HEK293 (cell line): ENCODE measurements at regions not wholly inside any gene's neighbourhood (a gene's known extent, or its start where the extent isn't known, plus 50 kb on each side); places are given as distances from the start of the nearest gene placed in this dataset.
A peak's percentile ranks its signal among the peaks of the same experiment; 100 is the strongest.

Experiments used
- EGR2 ChIP-seq: fragments of 450-650 bp; formaldehyde crosslinking; IDR thresholded peaks from 2 replicates; pipeline ENCODE4 v1.5.1; 2016; ENCODE audit warnings: low read depth, missing biosample characterization, missing genetic modification characterization
- GFI1B ChIP-seq: fragments of 450-650 bp; formaldehyde crosslinking; IDR thresholded peaks from 2 replicates; pipeline ENCODE4 v1.5.1; 2016; ENCODE audit warnings: missing biosample characterization, missing genetic modification characterization
- GLIS1 ChIP-seq: fragments of 450-650 bp; formaldehyde crosslinking; IDR thresholded peaks from 2 replicates; pipeline ENCODE4 v1.5.1; 2016; ENCODE audit warnings: missing biosample characterization, missing genetic modification characterization
- GLIS2 ChIP-seq: fragments of 450-650 bp; formaldehyde crosslinking; IDR thresholded peaks from 2 replicates; pipeline ENCODE4 v1.5.1; 2016; ENCODE audit warnings: missing biosample characterization, missing genetic modification characterization
- KLF8 ChIP-seq: fragments of 450-650 bp; formaldehyde crosslinking; IDR thresholded peaks from 2 replicates; pipeline ENCODE4 v1.5.1; 2016; ENCODE audit warnings: missing biosample characterization, missing genetic modification characterization
- MEIS1 ChIP-seq: sonication (generic); formaldehyde crosslinking; IDR thresholded peaks from 2 replicates; pipeline ENCODE4 v1.8.1; 2022; ENCODE audit warnings: missing genetic modification reagents, mild to moderate bottlenecking, borderline replicate concordance
- MYNN ChIP-seq: fragments of 450-650 bp; formaldehyde crosslinking; IDR thresholded peaks from 2 replicates; pipeline ENCODE4 v1.5.1; 2016; ENCODE audit warnings: missing biosample characterization, missing genetic modification characterization, borderline replicate concordance
- SETDB1 ChIP-seq: IDR thresholded peaks from one replicate; pipeline ENCODE4 v1.6.1; 2017; ENCODE audit warnings: mild to moderate bottlenecking, low read length, moderate library complexity, mixed read lengths; ENCODE audit not compliant: insufficient read length
- SP2 ChIP-seq: fragments of 450-650 bp; formaldehyde crosslinking; IDR thresholded peaks from 2 replicates; pipeline ENCODE4 v1.5.1; 2016; ENCODE audit warnings: missing biosample characterization, missing genetic modification characterization
- SP3 ChIP-seq: fragments of 450-650 bp; formaldehyde crosslinking; IDR thresholded peaks from 2 replicates; pipeline ENCODE4 v1.5.1; 2016; ENCODE audit warnings: missing biosample characterization, missing genetic modification characterization
- WT1 ChIP-seq: fragments of 450-650 bp; formaldehyde crosslinking; IDR thresholded peaks from 2 replicates; pipeline ENCODE4 v1.5.1; 2016; ENCODE audit warnings: missing biosample characterization, missing genetic modification characterization
- ZBTB8A ChIP-seq: fragments of 450-650 bp; formaldehyde crosslinking; IDR thresholded peaks from 2 replicates; pipeline ENCODE4 v1.5.1; 2016; ENCODE audit warnings: missing biosample characterization, missing genetic modification characterization
- ZFHX2 ChIP-seq: fragments of 450-650 bp; formaldehyde crosslinking; conservative IDR thresholded peaks from 2 replicates; pipeline ENCODE4 v1.5.1; 2016; ENCODE audit warnings: missing biosample characterization, missing genetic modification characterization
- ZIC2 ChIP-seq: fragments of 450-650 bp; formaldehyde crosslinking; IDR thresholded peaks from 2 replicates; pipeline ENCODE4 v1.5.1; 2016; ENCODE audit warnings: missing biosample characterization, missing genetic modification characterization
- ZNF133 ChIP-seq: fragments of 450-650 bp; formaldehyde crosslinking; IDR thresholded peaks from 2 replicates; pipeline ENCODE4 v1.5.1; 2016; ENCODE audit warnings: missing biosample characterization, missing genetic modification characterization
- ZNF184 ChIP-seq: fragments of 450-650 bp; IDR thresholded peaks from 2 replicates; pipeline ENCODE4 v1.5.1; 2018; ENCODE audit warnings: missing biosample characterization, mild to moderate bottlenecking, missing genetic modification characterization
- ZNF211 ChIP-seq: fragments of 450-650 bp; formaldehyde crosslinking; IDR thresholded peaks from 2 replicates; pipeline ENCODE4 v1.5.1; 2016; ENCODE audit warnings: low read depth, missing biosample characterization, missing genetic modification characterization
- ZNF214 ChIP-seq: fragments of 450-650 bp; formaldehyde crosslinking; IDR thresholded peaks from 2 replicates; pipeline ENCODE4 v1.5.1; 2017; ENCODE audit warnings: missing biosample characterization, mild to moderate bottlenecking, missing genetic modification characterization, borderline replicate concordance
- ZNF239 ChIP-seq: fragments of 450-650 bp; formaldehyde crosslinking; IDR thresholded peaks from 2 replicates; pipeline ENCODE4 v1.5.1; 2016; ENCODE audit warnings: missing biosample characterization, missing genetic modification characterization
- ZNF248 ChIP-seq: fragments of 450-650 bp; formaldehyde crosslinking; IDR thresholded peaks from 2 replicates; pipeline ENCODE4 v1.5.1; 2017; ENCODE audit warnings: missing biosample characterization, missing genetic modification characterization
- ZNF335 ChIP-seq: fragments of 450-650 bp; formaldehyde crosslinking; conservative IDR thresholded peaks from 2 replicates; pipeline ENCODE4 v1.5.1; 2016; ENCODE audit warnings: missing biosample characterization, missing genetic modification characterization
- ZNF366 ChIP-seq: fragments of 450-650 bp; formaldehyde crosslinking; conservative IDR thresholded peaks from 2 replicates; pipeline ENCODE4 v1.5.1; 2016; ENCODE audit warnings: missing biosample characterization, missing genetic modification characterization
- ZNF394 ChIP-seq: fragments of 450-650 bp; formaldehyde crosslinking; IDR thresholded peaks from 2 replicates; pipeline ENCODE4 v1.5.1; 2016; ENCODE audit warnings: missing biosample characterization, missing genetic modification characterization, mild to moderate bottlenecking, moderate library complexity, borderline replicate concordance
- ZNF521 ChIP-seq: fragments of 450-650 bp; formaldehyde crosslinking; IDR thresholded peaks from 2 replicates; pipeline ENCODE4 v1.5.1; 2017; ENCODE audit warnings: missing biosample characterization, mild to moderate bottlenecking, missing genetic modification characterization
- ZNF76 ChIP-seq: fragments of 450-650 bp; formaldehyde crosslinking; IDR thresholded peaks from 2 replicates; pipeline ENCODE4; 2016; ENCODE audit warnings: low read depth, missing biosample characterization, missing genetic modification characterization, borderline replicate concordance
- ZNF791 ChIP-seq: fragments of 450-650 bp; formaldehyde crosslinking; IDR thresholded peaks from 2 replicates; pipeline ENCODE4 v1.5.1; 2016; ENCODE audit warnings: missing biosample characterization, missing genetic modification characterization
- TF ChIP-seq, protein P1 (sequence below): fragments of 450-650 bp; formaldehyde crosslinking; IDR thresholded peaks from 2 replicates; pipeline ENCODE4 v1.5.1; 2016; ENCODE audit warnings: missing biosample characterization, missing genetic modification characterization
- TF ChIP-seq, protein P2 (sequence below): fragments of 450-650 bp; formaldehyde crosslinking; IDR thresholded peaks from 2 replicates; pipeline ENCODE4; 2016; ENCODE audit warnings: missing biosample characterization, missing genetic modification characterization
- TF ChIP-seq, protein P3 (sequence below): fragments of 450-650 bp; formaldehyde crosslinking; IDR thresholded peaks from 2 replicates; pipeline ENCODE4 v1.5.0; 2017; ENCODE audit warnings: missing biosample characterization, missing genetic modification characterization, borderline replicate concordance

DNA sequence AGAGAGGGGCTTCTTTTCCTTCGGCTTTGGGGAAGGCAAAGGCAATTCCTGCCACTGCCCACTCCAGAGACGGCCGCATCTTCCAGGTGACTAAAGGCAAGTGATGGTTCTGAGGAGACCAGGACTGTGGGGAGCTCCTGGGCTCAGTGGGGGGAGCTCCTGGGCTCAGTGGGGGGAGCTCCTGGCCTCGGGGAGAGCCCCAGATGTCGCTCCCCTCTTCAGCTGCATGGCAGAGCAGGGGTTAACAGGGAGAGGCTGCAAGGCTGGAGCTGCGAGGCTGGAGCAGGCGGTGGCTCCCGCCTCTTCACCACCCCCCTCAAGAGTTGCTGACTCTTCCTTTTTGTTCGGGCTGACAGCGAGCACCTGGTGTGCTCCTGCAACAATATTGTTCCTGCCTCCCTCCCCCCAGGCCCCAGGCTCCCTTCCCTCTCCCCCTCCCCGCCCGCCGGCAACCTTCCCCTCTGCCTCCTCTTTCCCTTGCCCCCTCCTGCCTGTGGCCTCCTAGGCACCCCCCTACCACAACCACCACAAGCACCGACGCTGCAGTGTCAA lies 56.3 kb upstream of the LBX1 start (continued):
- TF ChIP-seq SP2 (tag by site-specific recombination) (peak; percentile 19; the same call in 1 of the 2 replicates), ZNF76 (tag by site-specific recombination) (no peak), ZIC2 (tag by site-specific recombination) (peak; percentile 58), ZNF133 (tag by site-specific recombination) (no peak), KLF8 (no peak), ZNF791 (tag by site-specific recombination) (no peak), ZNF335 (tag by site-specific recombination) (no peak), ZBTB8A (tag by site-specific recombination) (no peak), MEIS1 (no peak), GFI1B (tag by site-specific recombination) (no peak), EGR2 (tag by site-specific recombination) (peak; percentile 9; the same call in 1 of the 2 replicates), ZNF394 (peak; percentile 25; the same call in 1 of the 2 replicates), MYNN (no peak), ZNF184 (tag by site-specific recombination) (no peak), SETDB1 (no peak), ZFHX2 (peak; percentile 26; the same call in 1 of the 2 replicates), GLIS2 (0 out of 2 replicates have a peak, but pooled peaks have one; percentile 35), ZNF521 (no peak), WT1 (tag by site-specific recombination) (no peak), ZNF214 (no peak), ZNF366 (tag by site-specific recombination) (no peak), ZNF211 (tag by site-specific recombination) (no peak), GLIS1 (tag by site-specific recombination) (peak; percentile 66), ZNF248 (tag by site-specific recombination) (no peak), ZNF239 (tag by site-specific recombination) (no peak), SP3 (tag by site-specific recombination) (no peak)
- TF ChIP-seq, protein P1, sequence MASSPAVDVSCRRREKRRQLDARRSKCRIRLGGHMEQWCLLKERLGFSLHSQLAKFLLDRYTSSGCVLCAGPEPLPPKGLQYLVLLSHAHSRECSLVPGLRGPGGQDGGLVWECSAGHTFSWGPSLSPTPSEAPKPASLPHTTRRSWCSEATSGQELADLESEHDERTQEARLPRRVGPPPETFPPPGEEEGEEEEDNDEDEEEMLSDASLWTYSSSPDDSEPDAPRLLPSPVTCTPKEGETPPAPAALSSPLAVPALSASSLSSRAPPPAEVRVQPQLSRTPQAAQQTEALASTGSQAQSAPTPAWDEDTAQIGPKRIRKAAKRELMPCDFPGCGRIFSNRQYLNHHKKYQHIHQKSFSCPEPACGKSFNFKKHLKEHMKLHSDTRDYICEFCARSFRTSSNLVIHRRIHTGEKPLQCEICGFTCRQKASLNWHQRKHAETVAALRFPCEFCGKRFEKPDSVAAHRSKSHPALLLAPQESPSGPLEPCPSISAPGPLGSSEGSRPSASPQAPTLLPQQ (tag by site-specific recombination) = no peak
- TF ChIP-seq, protein P2, sequence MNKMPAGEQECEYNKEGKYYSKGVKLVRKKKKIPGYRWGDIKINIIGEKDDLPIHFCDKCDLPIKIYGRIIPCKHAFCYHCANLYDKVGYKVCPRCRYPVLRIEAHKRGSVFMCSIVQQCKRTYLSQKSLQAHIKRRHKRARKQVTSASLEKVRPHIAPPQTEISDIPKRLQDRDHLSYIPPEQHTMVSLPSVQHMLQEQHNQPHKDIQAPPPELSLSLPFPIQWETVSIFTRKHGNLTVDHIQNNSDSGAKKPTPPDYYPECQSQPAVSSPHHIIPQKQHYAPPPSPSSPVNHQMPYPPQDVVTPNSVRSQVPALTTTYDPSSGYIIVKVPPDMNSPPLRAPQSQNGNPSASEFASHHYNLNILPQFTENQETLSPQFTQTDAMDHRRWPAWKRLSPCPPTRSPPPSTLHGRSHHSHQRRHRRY (tag by site-specific recombination) = no peak
- TF ChIP-seq, protein P3, sequence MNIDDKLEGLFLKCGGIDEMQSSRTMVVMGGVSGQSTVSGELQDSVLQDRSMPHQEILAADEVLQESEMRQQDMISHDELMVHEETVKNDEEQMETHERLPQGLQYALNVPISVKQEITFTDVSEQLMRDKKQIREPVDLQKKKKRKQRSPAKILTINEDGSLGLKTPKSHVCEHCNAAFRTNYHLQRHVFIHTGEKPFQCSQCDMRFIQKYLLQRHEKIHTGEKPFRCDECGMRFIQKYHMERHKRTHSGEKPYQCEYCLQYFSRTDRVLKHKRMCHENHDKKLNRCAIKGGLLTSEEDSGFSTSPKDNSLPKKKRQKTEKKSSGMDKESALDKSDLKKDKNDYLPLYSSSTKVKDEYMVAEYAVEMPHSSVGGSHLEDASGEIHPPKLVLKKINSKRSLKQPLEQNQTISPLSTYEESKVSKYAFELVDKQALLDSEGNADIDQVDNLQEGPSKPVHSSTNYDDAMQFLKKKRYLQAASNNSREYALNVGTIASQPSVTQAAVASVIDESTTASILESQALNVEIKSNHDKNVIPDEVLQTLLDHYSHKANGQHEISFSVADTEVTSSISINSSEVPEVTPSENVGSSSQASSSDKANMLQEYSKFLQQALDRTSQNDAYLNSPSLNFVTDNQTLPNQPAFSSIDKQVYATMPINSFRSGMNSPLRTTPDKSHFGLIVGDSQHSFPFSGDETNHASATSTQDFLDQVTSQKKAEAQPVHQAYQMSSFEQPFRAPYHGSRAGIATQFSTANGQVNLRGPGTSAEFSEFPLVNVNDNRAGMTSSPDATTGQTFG (tag by site-specific recombination) = no peak
- TF ChIP-seq, all 188 proteins: peak for 13
